ENCODE measurements at regions not wholly inside any gene's neighbourhood (a gene's known extent, or its start where the extent isn't known, plus 50 kb on each side); places are given as distances from the start of the nearest gene placed in this dataset.

GRCh38 chr3:110680450-110680849 is 391.2 kb upstream of the NECTIN3 start:
- no peak for TF ChIP-seq SP1 (IDR thresholded peaks at IDR 0.05)
- TF ChIP-seq, protein P1, sequence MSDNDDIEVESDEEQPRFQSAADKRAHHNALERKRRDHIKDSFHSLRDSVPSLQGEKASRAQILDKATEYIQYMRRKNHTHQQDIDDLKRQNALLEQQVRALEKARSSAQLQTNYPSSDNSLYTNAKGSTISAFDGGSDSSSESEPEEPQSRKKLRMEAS (IDR thresholded peaks at IDR 0.05) = no peak
- TF ChIP-seq TAF1 (conservative IDR thresholded peaks at IDR 0.05) = no peak
- TF ChIP-seq GABPA (IDR thresholded peaks at IDR 0.05 in 1 of 2, conservative IDR thresholded peaks at IDR 0.05 in 1 of 2) = no peak
- Histone ChIP-seq H3K9me3 (ENCODE audit: control insufficient read depth in 4 of 4, low read length in 3 of 4) (no peaks in the 10 kb centered on the region), H3K9ac (ENCODE audit: low read depth in 1 of 2, low read length in 2 of 2) (no peak overlapping the region), H3K4me1 (ENCODE audit: control insufficient read depth in 4 of 4, insufficient read depth in 4 of 4, low read length in 3 of 4) (peaks cover 0 to 7% (median under 1%) of the 10 kb centered on the region in 4 donors), H3K27me3 (ENCODE audit: control insufficient read depth in 4 of 4, insufficient read depth in 4 of 4, low read length in 3 of 4) (no peaks in the 10 kb centered on the region), H3K36me3 (ENCODE audit: control insufficient read depth in 4 of 4, insufficient read depth in 3 of 4, low read depth in 1 of 4, low read length in 3 of 4) (no peaks in the 10 kb centered on the region), H3K27ac (ENCODE audit: low read depth in 1 of 2, low read length in 2 of 2) (no peak overlapping the region), H3K4me3 (ENCODE audit: low read depth in 1 of 3, low read length in 3 of 3) (no peak overlapping the region)
- 75% methylated on average over 5 of the region's 5 CpGs for WGBS
- no peak for DNase-seq (ENCODE audit: low spot score)

DNA sequence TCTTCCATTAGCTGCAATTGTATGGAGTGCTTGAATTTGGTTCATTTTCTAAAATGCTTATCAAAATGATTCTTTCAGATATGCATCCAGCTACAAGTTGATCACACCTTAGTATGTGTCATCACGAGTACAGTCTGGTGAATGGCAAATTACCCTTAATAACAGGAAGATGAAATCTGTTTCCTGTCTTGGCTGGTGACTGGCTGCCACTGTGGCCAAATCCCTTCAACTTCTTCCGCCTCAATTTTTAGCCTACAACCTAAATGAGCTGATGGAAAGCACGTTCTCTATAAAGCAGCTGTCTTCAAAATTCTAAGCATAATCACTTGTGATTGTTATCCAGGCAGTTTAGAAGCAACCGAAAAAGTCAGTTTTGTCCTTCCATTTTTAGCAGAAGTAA is 387.1 kb upstream of the NECTIN3 start:
- DNase-seq (ENCODE audit: low spot score) = no peak
- Histone ChIP-seq H3K36me3 (ENCODE audit: control insufficient read depth in 4 of 4, insufficient read depth in 3 of 4, low read depth in 1 of 4, low read length in 3 of 4) (no peaks in the 10 kb centered on the region), H3K27me3 (ENCODE audit: control insufficient read depth in 4 of 4, insufficient read depth in 4 of 4, low read length in 3 of 4) (no peaks in the 10 kb centered on the region), H3K4me1 (ENCODE audit: control insufficient read depth in 4 of 4, insufficient read depth in 4 of 4, low read length in 3 of 4) (peaks cover 0 to 12% (median 3%) of the 10 kb centered on the region in 4 donors), H3K27ac (ENCODE audit: low read depth in 1 of 2, low read length in 2 of 2) (no peak overlapping the region), H3K4me3 (ENCODE audit: low read depth in 1 of 3, low read length in 3 of 3) (no peak overlapping the region), H3K9me3 (ENCODE audit: control insufficient read depth in 4 of 4, low read length in 3 of 4) (no peaks in the 10 kb centered on the region), H3K9ac (ENCODE audit: low read depth in 1 of 2, low read length in 2 of 2) (no peak overlapping the region)
- TF ChIP-seq, protein P2, sequence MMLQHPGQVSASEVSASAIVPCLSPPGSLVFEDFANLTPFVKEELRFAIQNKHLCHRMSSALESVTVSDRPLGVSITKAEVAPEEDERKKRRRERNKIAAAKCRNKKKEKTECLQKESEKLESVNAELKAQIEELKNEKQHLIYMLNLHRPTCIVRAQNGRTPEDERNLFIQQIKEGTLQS (IDR thresholded peaks at IDR 0.05) = no peak
- no peak for TF ChIP-seq SP1 (IDR thresholded peaks at IDR 0.05)
- TF ChIP-seq HNF4A (conservative IDR thresholded peaks at IDR 0.05) = no peak
- no peak for TF ChIP-seq RAD21 (IDR thresholded peaks at IDR 0.05)
- no peak for TF ChIP-seq FOXA2 (IDR thresholded peaks at IDR 0.05)
- no peak for TF ChIP-seq REST (IDR thresholded peaks at IDR 0.05)
- TF ChIP-seq FOXA1 (IDR thresholded peaks at IDR 0.05) = no peak
- TF ChIP-seq, protein P3, sequence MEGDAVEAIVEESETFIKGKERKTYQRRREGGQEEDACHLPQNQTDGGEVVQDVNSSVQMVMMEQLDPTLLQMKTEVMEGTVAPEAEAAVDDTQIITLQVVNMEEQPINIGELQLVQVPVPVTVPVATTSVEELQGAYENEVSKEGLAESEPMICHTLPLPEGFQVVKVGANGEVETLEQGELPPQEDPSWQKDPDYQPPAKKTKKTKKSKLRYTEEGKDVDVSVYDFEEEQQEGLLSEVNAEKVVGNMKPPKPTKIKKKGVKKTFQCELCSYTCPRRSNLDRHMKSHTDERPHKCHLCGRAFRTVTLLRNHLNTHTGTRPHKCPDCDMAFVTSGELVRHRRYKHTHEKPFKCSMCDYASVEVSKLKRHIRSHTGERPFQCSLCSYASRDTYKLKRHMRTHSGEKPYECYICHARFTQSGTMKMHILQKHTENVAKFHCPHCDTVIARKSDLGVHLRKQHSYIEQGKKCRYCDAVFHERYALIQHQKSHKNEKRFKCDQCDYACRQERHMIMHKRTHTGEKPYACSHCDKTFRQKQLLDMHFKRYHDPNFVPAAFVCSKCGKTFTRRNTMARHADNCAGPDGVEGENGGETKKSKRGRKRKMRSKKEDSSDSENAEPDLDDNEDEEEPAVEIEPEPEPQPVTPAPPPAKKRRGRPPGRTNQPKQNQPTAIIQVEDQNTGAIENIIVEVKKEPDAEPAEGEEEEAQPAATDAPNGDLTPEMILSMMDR (IDR thresholded peaks at IDR 0.05; ENCODE audit: low read depth, low read length, missing input control) = no peak
- no peak for TF ChIP-seq ZBTB33 (IDR thresholded peaks at IDR 0.05)
- 86% methylated on average over 4 of the region's 4 CpGs for WGBS
